Keratinocyte (primary cell): ENCODE measurements at regions not wholly inside any gene's neighbourhood (a gene's known extent, or its start where the extent isn't known, plus 50 kb on each side); places are given as distances from the start of the nearest gene placed in this dataset.
"Not testable (repeated sequence)": the region's sequence is repeated elsewhere in the genome, so short reads cannot be mapped to it uniquely, and the experiment has no call there.

Experiments used
- DNase-seq: peaks from one replicate; pipeline ENCODE4 v3.0.0-alpha.2; 2011; ENCODE audit warnings: low read depth, missing footprints, low spot score
- FAIRE-seq: peaks from 2 replicates; lab custom pipeline; 2011; peaks lifted over from hg19 to GRCh38; lab: Jason Lieb, UNC
- H2AFZ ChIP-seq: 2 replicates; pipeline ENCODE4 v1.6.0; 2012; ENCODE audit warnings: low read length, control low read depth, inconsistent platforms; ENCODE audit not compliant: control insufficient read depth
- H3K27ac ChIP-seq: 2 replicates; pipeline ENCODE4 v1.5.1; 2011; ENCODE audit warnings: low read length; ENCODE audit not compliant: control insufficient read depth, insufficient read depth
- H3K27me3 ChIP-seq: 3 replicates; pipeline ENCODE4 v1.6.0; 2011; ENCODE audit warnings: low read length; ENCODE audit not compliant: control insufficient read depth, insufficient read depth; ENCODE audit errors: extremely low read depth
- H3K36me3 ChIP-seq, 2 experiments: 2 replicates in 1 of 2; 3 replicates in 1 of 2; pipeline ENCODE4 v1.5.1; 2011; ENCODE audit warnings: low read length in 2 of 2, mild to moderate bottlenecking in 1 of 2; ENCODE audit not compliant: control insufficient read depth in 2 of 2, insufficient read depth in 2 of 2; ENCODE audit errors: extremely low read depth in 1 of 2
- H3K4me1 ChIP-seq: 3 replicates; pipeline ENCODE4 v1.5.1; 2011; ENCODE audit warnings: low read length; ENCODE audit not compliant: control insufficient read depth, insufficient read depth; ENCODE audit errors: extremely low read depth
- H3K4me2 ChIP-seq: 3 replicates; pipeline ENCODE4 v1.6.0; 2011; ENCODE audit warnings: low read depth, low read length; ENCODE audit not compliant: control insufficient read depth, insufficient read depth; ENCODE audit errors: extremely low read depth
- H3K4me3 ChIP-seq, 3 experiments: fragments of 200-600 bp in 1 of 3; sonication (generic) in 1 of 3; 2 replicates in 2 of 3; 3 replicates in 1 of 3; pipeline ENCODE4 v1.5.1; 2011 to 2016; ENCODE audit warnings: low read length in 3 of 3, mild to moderate bottlenecking in 3 of 3, control low read depth in 2 of 3, inconsistent platforms in 1 of 3, low read depth in 1 of 3, mixed read lengths in 1 of 3, mixed run types in 1 of 3, moderate library complexity in 1 of 3; ENCODE audit not compliant: control insufficient read depth in 2 of 3, insufficient read depth in 2 of 3; ENCODE audit errors: extremely low read depth in 1 of 3
- H3K79me2 ChIP-seq: 2 replicates; pipeline ENCODE4 v1.6.0; 2012; ENCODE audit warnings: low read length; ENCODE audit not compliant: control insufficient read depth, insufficient read depth
- H3K9ac ChIP-seq: 3 replicates; pipeline ENCODE4 v1.6.0; 2011; ENCODE audit warnings: low read length; ENCODE audit not compliant: control insufficient read depth, insufficient read depth; ENCODE audit errors: extremely low read depth
- H3K9me1 ChIP-seq: 3 replicates; pipeline ENCODE4 v1.6.0; 2011; ENCODE audit warnings: low read length; ENCODE audit not compliant: control insufficient read depth, insufficient read depth; ENCODE audit errors: extremely low read depth
- H3K9me3 ChIP-seq: 2 replicates; pipeline ENCODE4 v1.5.1; 2012; ENCODE audit warnings: low read depth, low read length; ENCODE audit not compliant: control insufficient read depth
- H4K20me1 ChIP-seq: 3 replicates; pipeline ENCODE4 v1.6.0; 2011; ENCODE audit warnings: low read length; ENCODE audit not compliant: control insufficient read depth, insufficient read depth; ENCODE audit errors: extremely low read depth
- CTCF ChIP-seq, 3 experiments: IDR thresholded peaks in 1 of 3; conservative IDR thresholded peaks in 1 of 3; optimal IDR thresholded peaks in 1 of 3; 2 replicates in 2 of 3; 3 replicates in 1 of 3; pipeline versions ENCODE3 to v1.5.1; 2011; ENCODE audit warnings: low read length in 3 of 3, mild to moderate bottlenecking in 3 of 3, moderate library complexity in 2 of 3, control low read depth in 1 of 3, inconsistent platforms in 1 of 3; ENCODE audit not compliant: insufficient read depth in 2 of 3; ENCODE audit errors: extremely low read depth in 1 of 3
- EZH2 ChIP-seq: IDR thresholded peaks from one replicate; pipeline ENCODE4 v1.6.1; 2012; ENCODE audit warnings: inconsistent platforms, mild to moderate bottlenecking, low read length, moderate library complexity
- dilution Hi-C: fragments of 300-500 bp; cut with MboI; formaldehyde crosslinking; loops from one replicate; pipeline ENCODE4 v1.7.0; 2020; ENCODE audit warnings: low sequenced_read_pairs; ENCODE audit not compliant: extremely low pct_ligation_motif_present

- FAIRE-seq (no peak), DNase-seq (no peak)
- H4K20me1 ChIP-seq: no peaks in the 10 kb centered on the region
- no peak overlapping the region for H3K27ac ChIP-seq
- no peak for TF ChIP-seq CTCF (optimal IDR thresholded peaks at IDR 0.05 in 1 of 3, IDR thresholded peaks at IDR 0.05 in 1 of 3, conservative IDR thresholded peaks at IDR 0.05 in 1 of 3; ENCODE audit: extremely low read depth in 1 of 3, insufficient read depth in 2 of 3, low read length in 3 of 3)
- TF ChIP-seq EZH2: no peak
- H3K4me2 ChIP-seq: no peak overlapping the region
- H3K27me3 ChIP-seq: no peaks in the 10 kb centered on the region
- no peaks in the 10 kb centered on the region for H3K4me1 ChIP-seq
- dilution Hi-C loops: no loop called here
- no peak overlapping the region for H3K4me3 ChIP-seq
- H3K79me2 ChIP-seq: no peaks in the 10 kb centered on the region
- no peak overlapping the region for H3K9ac ChIP-seq
- H3K36me3 ChIP-seq: no peaks in the 10 kb centered on the region
- H3K9me3 ChIP-seq: no peaks in the 10 kb centered on the region
- H3K9me1 ChIP-seq: no peaks in the 10 kb centered on the region
- H2AFZ ChIP-seq: no peak overlapping the region
These were observed 79.6 kb downstream of the TTLL2 start for GRCh38 chr6:167404385-167405049.

GRCh38 chr6:167405778-167406532 is 81.1 kb downstream of the TTLL2 start:
- H3K27me3 ChIP-seq: no peaks in the 10 kb centered on the region
- H3K27ac ChIP-seq: no peak overlapping the region
- H3K9me3 ChIP-seq: no peaks in the 10 kb centered on the region
- no peak for FAIRE-seq
- H3K4me2 ChIP-seq: no peak overlapping the region
- no peaks in the 10 kb centered on the region for H3K36me3 ChIP-seq
- no peak for DNase-seq
- no peaks in the 10 kb centered on the region for H3K79me2 ChIP-seq
- H3K9me1 ChIP-seq: no peaks in the 10 kb centered on the region
- dilution Hi-C loops: no loop called here
- H2AFZ ChIP-seq: no peak overlapping the region
- no peaks in the 10 kb centered on the region for H4K20me1 ChIP-seq
- TF ChIP-seq CTCF (optimal IDR thresholded peaks at IDR 0.05 in 1 of 3, IDR thresholded peaks at IDR 0.05 in 1 of 3, conservative IDR thresholded peaks at IDR 0.05 in 1 of 3; ENCODE audit: extremely low read depth in 1 of 3, insufficient read depth in 2 of 3, low read length in 3 of 3) (no peak), EZH2 (no peak)
- no peak overlapping the region for H3K4me3 ChIP-seq
- no peak overlapping the region for H3K9ac ChIP-seq
- no peaks in the 10 kb centered on the region for H3K4me1 ChIP-seq

GRCh38 chr6:167406533-167407238 is 81.8 kb downstream of the TTLL2 start:
- H3K9me1 ChIP-seq, H3K27me3 ChIP-seq, H3K4me2 ChIP-seq, H3K9me3 ChIP-seq, H3K9ac ChIP-seq, DNase-seq, H3K36me3 ChIP-seq, H3K79me2 ChIP-seq, H3K4me3 ChIP-seq, FAIRE-seq, H3K4me1 ChIP-seq, dilution Hi-C loops, H2AFZ ChIP-seq, H3K27ac ChIP-seq, H4K20me1 ChIP-seq: not testable (repeated sequence)
